SK-N-SH (cell line): ENCODE measurements at regions not wholly inside any gene's neighbourhood (a gene's known extent, or its start where the extent isn't known, plus 50 kb on each side); places are given as distances from the start of the nearest gene placed in this dataset.

Experiments
- CTCF ChIP-seq: fragments of 200-600 bp; sonication (generic); IDR thresholded peaks from 2 replicates; pipeline ENCODE4 v1.6.1; 2017; ENCODE audit warnings: antibody characterized with exemption, mild to moderate bottlenecking, moderate library complexity
- EP300 ChIP-seq, 2 experiments: IDR thresholded peaks; 2 replicates each; pipeline versions ENCODE4 v1.4.0 to v1.6.1; 2012; ENCODE audit warnings: borderline replicate concordance in 1 of 2, low read depth in 1 of 2, low read length in 1 of 2
- MAX ChIP-seq: IDR thresholded peaks from 2 replicates; pipeline ENCODE4 v1.4.0; 2012; ENCODE audit warnings: low read depth
- RAD21 ChIP-seq: IDR thresholded peaks from 2 replicates; pipeline ENCODE4 v1.6.1; 2012; ENCODE audit warnings: mild to moderate bottlenecking, low read length
- RFX5 ChIP-seq: IDR thresholded peaks from 2 replicates; pipeline ENCODE4 v1.6.1; 2012; ENCODE audit warnings: mild to moderate bottlenecking, improper control_type of control experiment, low read length
- TCF12 ChIP-seq: IDR thresholded peaks from 2 replicates; pipeline ENCODE4 v1.4.0; 2012
- USF2 ChIP-seq: fragments of 150-350 bp; IDR thresholded peaks from 2 replicates; pipeline ENCODE4 v1.6.1; 2017; ENCODE audit warnings: antibody characterized with exemption, low read length, low read depth, borderline replicate concordance

- no peak for TF ChIP-seq EP300 (IDR thresholded peaks at IDR 0.05; ENCODE audit: borderline replicate concordance in 1 of 2, low read depth in 1 of 2, low read length in 1 of 2)
- TF ChIP-seq RAD21, result no peak
- TF ChIP-seq CTCF, result no peak; the same call in 1 of the 2 replicates
- TF ChIP-seq USF2, result no peak
- TF ChIP-seq RFX5, result no peak
- TF ChIP-seq MAX, result no peak
- no peak for TF ChIP-seq TCF12
Measured at GRCh38 chr6:51398793-51399192, 580.1 kb downstream of the TFAP2B start.
